ENCODE measurements at regions not wholly inside any gene's neighbourhood (a gene's known extent, or its start where the extent isn't known, plus 50 kb on each side); places are given as distances from the start of the nearest gene placed in this dataset.

DNA sequence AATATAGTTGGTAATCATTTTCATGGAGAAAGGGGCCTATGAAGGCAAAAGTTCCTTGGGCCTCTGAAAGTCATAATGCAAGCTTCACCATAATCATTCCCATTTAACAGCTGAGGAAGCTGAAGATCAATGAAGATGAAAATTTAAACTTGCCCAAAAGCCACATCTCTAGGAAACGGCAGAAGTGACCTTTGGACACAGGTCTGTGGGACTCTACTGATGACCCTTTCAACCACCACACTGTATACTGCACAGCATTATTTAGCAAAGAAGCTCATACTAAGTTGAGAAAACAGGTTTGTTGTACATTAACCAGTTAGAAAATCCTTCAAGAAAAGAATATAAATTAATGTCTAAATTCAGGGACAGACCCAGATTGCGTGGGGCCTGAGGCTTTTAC, 51.6 kb upstream of the ACTR3 start:
- TF ChIP-seq, protein P1, sequence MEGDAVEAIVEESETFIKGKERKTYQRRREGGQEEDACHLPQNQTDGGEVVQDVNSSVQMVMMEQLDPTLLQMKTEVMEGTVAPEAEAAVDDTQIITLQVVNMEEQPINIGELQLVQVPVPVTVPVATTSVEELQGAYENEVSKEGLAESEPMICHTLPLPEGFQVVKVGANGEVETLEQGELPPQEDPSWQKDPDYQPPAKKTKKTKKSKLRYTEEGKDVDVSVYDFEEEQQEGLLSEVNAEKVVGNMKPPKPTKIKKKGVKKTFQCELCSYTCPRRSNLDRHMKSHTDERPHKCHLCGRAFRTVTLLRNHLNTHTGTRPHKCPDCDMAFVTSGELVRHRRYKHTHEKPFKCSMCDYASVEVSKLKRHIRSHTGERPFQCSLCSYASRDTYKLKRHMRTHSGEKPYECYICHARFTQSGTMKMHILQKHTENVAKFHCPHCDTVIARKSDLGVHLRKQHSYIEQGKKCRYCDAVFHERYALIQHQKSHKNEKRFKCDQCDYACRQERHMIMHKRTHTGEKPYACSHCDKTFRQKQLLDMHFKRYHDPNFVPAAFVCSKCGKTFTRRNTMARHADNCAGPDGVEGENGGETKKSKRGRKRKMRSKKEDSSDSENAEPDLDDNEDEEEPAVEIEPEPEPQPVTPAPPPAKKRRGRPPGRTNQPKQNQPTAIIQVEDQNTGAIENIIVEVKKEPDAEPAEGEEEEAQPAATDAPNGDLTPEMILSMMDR (IDR thresholded peaks at IDR 0.05) = no peak
- TF ChIP-seq ZFX (IDR thresholded peaks at IDR 0.05; ENCODE audit: borderline replicate concordance) = no peak
